Sciatic nerve (tissue), 2 donors: ENCODE measurements at regions not wholly inside any gene's neighbourhood (a gene's known extent, or its start where the extent isn't known, plus 50 kb on each side); places are given as distances from the start of the nearest gene placed in this dataset.
"Not testable (repeated sequence)": the region's sequence is repeated elsewhere in the genome, so short reads cannot be mapped to it uniquely, and the experiment has no call there.

Source experiments
- ATAC-seq: fragments of 200-7000 bp; cut with Tn5 transposase; one replicate; pipeline ENCODE4 v1.9.1; 2020; ENCODE audit warnings: mild to moderate bottlenecking, moderate library complexity
- DNase-seq: peaks from one replicate; pipeline ENCODE4 v3.0.0-alpha.2; 2020; ENCODE audit warnings: low spot score
- intact Hi-C: fragments of 100-400 bp; cut with DNase I; formaldehyde crosslinking; loops from one replicate; pipeline ENCODE4 v1.14.2; 2022
- donor health status: DM: no; HTN: no; CAD: no.
- donor health status: DM: no; HTN: no; CAD: no.

- ATAC-seq, intact Hi-C loops: not testable (repeated sequence)
Observed at GRCh38 chr10:29236910-29237309, 52.0 kb upstream of the LYZL1 start.

GRCh38 chr10:29237786-29238185 lies 51.1 kb upstream of the LYZL1 start:
- DNase-seq, result no peak
- ATAC-seq, result no peak
- intact Hi-C loops, result no loop called here

More at GRCh38 chr10:29236910-29237309, 52.0 kb upstream of the LYZL1 start:
- DNase-seq, result not testable (repeated sequence)

GRCh38 chr10:29238523-29239135 lies 50.2 kb upstream of the LYZL1 start:
- intact Hi-C loops, result no loop called here
- ATAC-seq, result no peak
- no peak for DNase-seq
